ENCODE measurements at regions not wholly inside any gene's neighbourhood (a gene's known extent, or its start where the extent isn't known, plus 50 kb on each side); places are given as distances from the start of the nearest gene placed in this dataset.

DNA sequence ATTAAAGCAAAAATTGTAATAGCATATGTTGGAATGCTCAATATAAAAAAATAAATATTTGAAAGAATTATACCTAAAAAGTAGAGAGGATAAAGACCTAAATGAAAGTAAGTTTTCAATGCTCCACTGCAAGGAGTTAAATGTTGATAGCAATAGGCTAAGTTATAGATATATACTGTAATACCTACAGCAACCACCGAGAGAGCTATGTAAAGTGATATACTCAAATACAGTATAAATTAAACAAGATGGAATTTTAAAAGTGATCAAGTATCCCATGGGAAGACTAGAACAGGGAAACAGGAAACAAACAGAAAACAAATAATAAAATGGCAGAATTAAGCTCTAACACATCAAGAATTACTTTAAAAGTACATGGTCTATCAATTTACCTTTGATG, 73.9 kb downstream of the CASP3 start:
- TF ChIP-seq CTCF (IDR thresholded peaks at IDR 0.05), result no peak

GRCh38 chr4:184574861-184575260, 74.4 kb downstream of the CASP3 start:
- TF ChIP-seq CTCF (IDR thresholded peaks at IDR 0.05), result no peak
- Histone ChIP-seq H3K27ac (no peak overlapping the region), H3K27me3 (no peaks in the 10 kb centered on the region), H3K4me1 (no peaks in the 10 kb centered on the region), H3K36me3 (no peaks in the 10 kb centered on the region), H3K9me3 (no peaks in the 10 kb centered on the region), H3K4me3 (no peak overlapping the region)
- ATAC-seq (no peak), DNase-seq (no peak)
- intact Hi-C loops (cut with DNase I), result no loop called here

More for the DNA sequence above, 73.9 kb downstream of the CASP3 start:
- Histone ChIP-seq H3K36me3 (no peaks in the 10 kb centered on the region), H3K27ac (no peak overlapping the region), H3K4me1 (no peaks in the 10 kb centered on the region), H3K9me3 (no peaks in the 10 kb centered on the region), H3K27me3 (no peaks in the 10 kb centered on the region), H3K4me3 (no peak overlapping the region)
- intact Hi-C loops (cut with DNase I), result no loop called here
- no peak for DNase-seq
- ATAC-seq, result no peak

GRCh38 chr4:184573701-184574100, 75.5 kb downstream of the CASP3 start:
- TF ChIP-seq CTCF (IDR thresholded peaks at IDR 0.05), result no peak
- Histone ChIP-seq H3K27me3 (no peaks in the 10 kb centered on the region), H3K27ac (no peak overlapping the region), H3K4me3 (no peak overlapping the region), H3K36me3 (no peaks in the 10 kb centered on the region), H3K4me1 (no peaks in the 10 kb centered on the region), H3K9me3 (no peaks in the 10 kb centered on the region)
- intact Hi-C loops (cut with DNase I), result no loop called here
- DNase-seq (no peak), ATAC-seq (no peak)

DNA sequence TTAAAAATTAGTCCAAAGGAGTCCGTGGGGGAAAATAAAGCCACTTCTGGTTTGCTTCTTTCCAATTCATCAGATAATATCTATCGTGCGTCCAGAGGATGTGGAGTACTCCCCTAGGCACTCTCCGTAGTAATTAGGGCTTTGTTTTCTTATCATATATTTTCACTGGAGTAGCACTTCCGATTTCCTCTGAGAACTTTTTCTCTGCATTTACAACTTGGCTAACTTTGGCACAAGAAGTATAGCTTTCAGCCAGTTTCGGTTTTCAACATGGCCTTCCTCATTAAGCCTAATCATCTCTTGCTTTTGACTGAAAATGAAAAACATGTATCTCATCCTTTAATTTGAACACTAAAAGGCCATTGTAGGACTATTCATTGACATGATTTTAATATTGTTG, 80.5 kb downstream of the CASP3 start:
- no peak for TF ChIP-seq CTCF (IDR thresholded peaks at IDR 0.05)
- DNase-seq (no peak), ATAC-seq (no peak)
- Histone ChIP-seq H3K4me3 (no peak overlapping the region), H3K27me3 (no peaks in the 10 kb centered on the region), H3K4me1 (no peaks in the 10 kb centered on the region), H3K36me3 (no peaks in the 10 kb centered on the region), H3K27ac (no peak overlapping the region), H3K9me3 (no peaks in the 10 kb centered on the region)
- intact Hi-C loops (cut with DNase I), result no loop called here

DNA sequence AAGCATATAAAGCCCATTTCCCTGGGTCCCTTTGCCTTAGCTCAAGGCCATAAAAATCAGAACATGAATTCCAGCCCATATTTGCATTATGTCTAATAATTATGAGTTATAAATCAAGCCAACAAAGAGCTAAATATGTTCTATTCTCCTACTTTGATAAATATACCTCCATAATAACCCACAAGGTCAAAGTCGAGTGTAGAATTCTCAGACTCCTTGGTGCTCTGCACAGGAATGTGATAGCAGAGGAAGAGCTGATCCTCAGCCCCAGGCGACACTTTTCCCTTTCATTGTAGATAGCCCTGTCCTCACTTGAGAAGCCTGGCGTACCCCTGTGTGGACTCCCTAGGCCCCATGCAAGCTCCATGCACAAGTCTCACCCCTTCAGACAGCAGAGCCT, 85.6 kb downstream of the CASP3 start:
- Histone ChIP-seq H3K27ac (no peak overlapping the region), H3K9me3 (no peaks in the 10 kb centered on the region), H3K4me3 (no peak overlapping the region), H3K4me1 (no peaks in the 10 kb centered on the region), H3K27me3 (no peaks in the 10 kb centered on the region), H3K36me3 (no peaks in the 10 kb centered on the region)
- no peak for ATAC-seq
- DNase-seq, result no peak
- no peak for TF ChIP-seq CTCF (IDR thresholded peaks at IDR 0.05)
- intact Hi-C loops (cut with DNase I), result no loop called here

DNA sequence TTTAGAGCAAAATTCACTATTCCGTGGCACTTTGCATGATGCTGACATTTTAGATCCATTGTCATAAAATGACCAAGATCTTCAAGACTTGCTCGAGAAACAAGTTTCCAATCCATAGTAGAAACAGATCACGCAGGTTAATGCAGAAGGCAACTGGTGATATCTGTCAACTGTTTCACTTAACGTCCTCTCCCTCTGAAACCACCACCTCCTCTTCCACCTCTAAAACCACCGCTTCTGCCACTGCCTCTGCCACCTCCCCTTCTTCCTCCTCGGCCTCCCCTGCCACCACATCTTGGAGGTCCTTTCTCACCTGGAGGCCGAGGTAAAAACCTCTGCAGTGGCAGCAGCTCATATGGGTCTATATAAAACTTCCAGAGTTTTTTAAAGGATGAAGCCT, 84.6 kb upstream of the IRF2 start:
- H3K36me3 ChIP-seq, result no peaks in the 10 kb centered on the region
- no peak for TF ChIP-seq CTCF (IDR thresholded peaks at IDR 0.05)
- no peaks in the 10 kb centered on the region for H3K27me3 ChIP-seq
- no peak for DNase-seq
- H3K9me3 ChIP-seq, result no peaks in the 10 kb centered on the region
- intact Hi-C loops (cut with DNase I), result no loop called here
- ATAC-seq, result no peak
- H3K27ac ChIP-seq, result no peak overlapping the region
- H3K4me3 ChIP-seq, result no peak overlapping the region
- no peaks in the 10 kb centered on the region for H3K4me1 ChIP-seq

Data from upper lobe of right lung (tissue), 1 donor.